NK-92 treated with Interleukin-12 subunit alpha and Interleukin-12 subunit beta, amount 100 ng/mL, for 24 hours (cell line): ENCODE measurements at regions not wholly inside any gene's neighbourhood (a gene's known extent, or its start where the extent isn't known, plus 50 kb on each side); places are given as distances from the start of the nearest gene placed in this dataset.

Experiments used
- DNase-seq: peaks from one replicate; lab custom pipeline; 2025; lab: John Stamatoyannopoulos, UW

DNA sequence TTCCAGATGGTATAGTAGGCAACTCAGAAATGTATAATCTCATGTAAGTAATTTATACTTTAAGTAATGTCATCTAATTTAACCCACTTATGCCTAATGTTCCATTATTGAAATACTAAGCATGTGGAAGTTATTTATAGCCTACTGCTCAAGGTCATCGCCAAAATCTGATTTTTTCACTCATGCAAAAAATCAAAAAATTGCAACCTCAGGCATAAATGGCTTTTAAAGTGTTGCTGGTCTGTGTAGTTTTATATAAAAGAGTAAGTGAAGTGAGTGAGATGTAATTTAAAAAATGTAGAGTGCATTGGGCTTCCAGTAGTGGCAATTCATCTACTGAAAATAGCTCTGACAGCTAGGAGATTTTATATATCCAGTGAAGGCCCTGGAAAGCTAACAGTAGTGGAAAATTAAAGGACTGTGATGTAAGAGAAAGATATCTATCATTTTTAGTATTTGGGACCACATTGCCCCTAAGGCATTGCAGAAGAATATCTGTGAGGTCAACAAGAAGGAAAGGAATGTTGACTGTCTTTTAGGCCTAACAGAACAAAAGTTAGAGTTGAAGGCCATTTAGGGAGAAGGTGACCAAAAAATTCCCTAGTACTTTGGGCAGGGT is 624.5 kb upstream of the CHORDC1 start:
- no peak for DNase-seq

DNA sequence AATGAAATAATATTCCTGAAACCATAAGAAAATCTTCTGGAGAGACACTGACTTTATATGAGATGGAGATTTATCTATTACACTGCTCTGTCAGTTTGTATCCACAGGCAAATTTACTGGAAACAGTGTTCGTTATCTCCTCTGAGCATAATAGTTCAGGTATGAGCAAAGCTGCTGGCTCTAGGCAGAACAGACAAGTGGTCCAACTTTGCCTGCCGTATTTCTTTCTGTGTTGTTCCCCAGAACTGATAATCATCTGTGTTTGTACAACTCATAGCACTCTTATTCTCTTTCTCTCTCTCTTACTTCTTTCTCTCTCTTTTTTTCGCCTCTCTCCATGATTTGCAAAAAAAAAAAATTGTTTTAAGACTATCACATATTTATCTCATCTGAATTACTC is 623.8 kb upstream of the CHORDC1 start:
- no peak for DNase-seq

DNA sequence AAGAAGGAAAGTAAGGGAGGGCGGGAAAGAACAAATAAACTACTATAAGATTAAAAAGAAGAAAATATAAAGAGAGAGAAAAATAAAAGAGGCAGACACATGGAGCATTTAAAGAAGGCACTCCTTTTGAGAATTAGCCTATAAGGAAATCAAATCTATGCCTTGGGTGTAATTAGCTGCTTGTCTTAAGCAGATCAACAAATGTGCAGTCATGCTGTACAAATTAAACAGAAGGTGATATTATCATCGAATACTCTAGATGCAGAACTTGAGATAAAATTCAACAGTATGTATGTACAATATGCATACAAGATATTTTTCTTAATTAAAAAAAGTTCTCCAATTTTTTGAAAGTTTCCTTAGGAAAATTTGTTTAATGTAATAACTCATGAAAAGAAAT is 623.0 kb upstream of the CHORDC1 start:
- DNase-seq: no peak

DNA sequence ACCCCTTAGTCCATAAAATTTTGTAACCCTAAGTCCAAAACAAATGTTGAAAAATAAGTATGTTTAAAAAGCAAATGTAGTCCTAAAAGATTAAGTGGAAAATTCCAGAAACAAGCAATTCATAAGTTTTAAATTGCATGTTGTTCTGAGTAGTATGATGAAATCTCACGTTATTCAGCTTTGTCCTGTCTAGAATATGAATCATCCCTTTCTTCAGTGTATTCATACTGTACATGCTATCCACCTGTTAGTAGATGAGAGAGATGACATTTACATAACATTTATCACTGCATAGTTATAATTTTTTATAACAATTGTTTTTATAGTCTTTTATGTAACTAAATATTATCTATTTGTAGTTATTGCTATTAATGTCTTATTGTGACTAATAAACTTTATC is 622.3 kb upstream of the CHORDC1 start:
- no peak for DNase-seq

DNA sequence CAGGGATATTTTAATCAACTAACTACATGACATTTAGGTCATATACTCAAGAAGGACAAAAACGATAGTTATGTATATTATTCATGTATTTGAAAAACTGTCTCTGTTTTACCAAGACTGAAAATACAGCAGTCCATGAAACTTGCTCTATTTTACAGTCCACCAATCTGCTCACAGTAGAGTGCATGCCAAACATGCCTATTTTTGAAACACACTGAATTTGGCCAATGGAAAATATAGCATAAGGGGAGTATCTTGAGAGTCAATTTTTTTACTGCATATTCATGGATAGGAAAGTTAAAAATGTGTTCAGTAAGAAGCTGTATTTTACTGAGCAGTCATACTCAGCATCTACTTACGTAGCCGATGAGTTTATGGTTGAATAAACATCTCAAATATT is 621.2 kb upstream of the CHORDC1 start:
- no peak for DNase-seq

DNA sequence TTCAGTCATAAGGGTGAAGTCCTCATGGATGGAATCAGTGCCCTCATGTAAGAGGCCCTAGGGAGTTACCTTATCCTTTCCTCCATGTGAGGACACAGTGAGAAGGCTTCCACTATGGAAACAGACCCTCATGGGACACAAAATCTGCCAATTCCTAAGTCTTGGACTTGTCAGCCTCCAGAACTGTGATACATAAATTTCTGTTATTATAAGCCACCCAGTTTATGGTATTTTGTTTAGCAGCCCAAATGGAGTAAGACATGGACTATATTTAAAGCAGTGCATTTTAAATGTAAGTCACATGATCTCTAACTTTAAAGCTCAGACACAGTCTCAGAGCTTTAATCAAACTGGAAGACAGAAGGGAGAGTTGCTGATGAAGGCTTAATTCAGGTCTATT is 619.8 kb upstream of the CHORDC1 start:
- DNase-seq: no peak

DNA sequence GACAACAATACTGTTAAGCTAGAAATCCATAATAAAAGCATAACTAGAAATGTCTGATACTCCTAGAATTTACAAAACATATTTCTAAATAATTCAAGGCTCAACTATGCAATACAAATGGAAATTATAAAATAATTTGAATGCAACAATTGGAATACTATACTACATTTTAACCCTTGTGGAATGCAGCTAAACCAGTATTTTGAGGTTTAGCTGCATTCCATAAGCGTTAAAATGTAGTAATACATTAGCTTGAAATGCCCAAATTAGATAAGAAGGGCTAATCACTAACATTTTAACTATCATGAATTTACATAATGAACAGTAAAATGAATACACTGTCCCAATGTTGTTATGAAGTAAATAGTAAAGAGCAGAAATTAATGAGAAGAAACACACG is 617.2 kb upstream of the CHORDC1 start:
- no peak for DNase-seq

DNA sequence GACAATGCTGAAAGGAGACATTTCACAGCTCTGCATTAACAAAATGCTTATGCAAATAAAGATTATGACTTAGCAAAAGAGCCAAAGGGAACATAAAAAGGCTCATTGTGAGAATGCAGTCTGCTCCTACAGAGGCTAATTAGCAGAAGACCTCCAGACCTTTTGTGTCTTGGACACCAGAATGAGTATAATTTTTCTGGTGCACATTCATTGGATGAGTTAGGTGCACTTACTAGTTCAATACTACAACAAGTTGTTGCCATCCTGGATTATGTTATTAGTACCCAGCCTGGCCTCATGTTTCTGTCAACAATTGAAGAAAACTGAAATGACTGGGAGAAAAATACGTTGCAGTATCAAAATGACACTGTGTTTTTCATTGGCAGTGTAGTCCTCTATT is 613.2 kb upstream of the CHORDC1 start:
- no peak for DNase-seq

DNA sequence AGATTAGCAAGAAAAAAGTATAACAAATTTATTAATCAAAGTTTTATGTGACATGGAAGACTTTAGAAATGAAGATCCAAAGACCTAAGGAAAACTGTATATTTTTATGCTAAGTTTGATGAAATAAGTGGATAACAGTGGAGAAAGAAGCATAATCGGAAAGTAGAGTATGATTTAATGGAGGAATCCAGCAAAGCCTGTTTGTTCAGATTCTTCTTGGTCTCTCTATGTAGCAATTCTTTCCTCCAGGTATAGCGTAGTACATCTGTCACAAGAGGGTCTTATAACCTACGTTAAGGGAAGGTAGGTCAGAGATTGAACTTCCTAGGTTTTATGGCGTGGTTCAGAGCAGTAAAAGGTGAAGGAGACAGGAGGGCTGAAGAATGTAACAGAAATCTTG is 600.6 kb upstream of the CHORDC1 start:
- no peak for DNase-seq

DNA sequence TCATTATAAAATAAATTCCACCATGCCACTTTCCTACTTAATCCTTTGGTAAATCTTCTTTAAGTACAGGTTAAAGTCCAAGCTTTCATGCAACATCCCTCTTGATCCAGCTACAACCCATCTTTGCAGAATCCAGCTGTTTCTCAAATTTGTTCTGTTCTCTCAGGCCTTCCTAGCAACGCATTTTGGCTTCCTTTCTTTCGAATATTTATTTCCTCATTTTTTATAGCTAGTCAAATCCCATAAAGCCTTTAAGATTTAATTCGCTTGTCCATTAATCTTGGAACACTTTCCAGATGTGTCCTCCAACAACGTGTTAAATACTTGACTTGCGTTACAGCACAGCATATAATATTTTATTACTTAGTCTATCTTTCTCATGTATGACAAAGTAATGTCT is 600.1 kb upstream of the CHORDC1 start:
- no peak for DNase-seq

DNA sequence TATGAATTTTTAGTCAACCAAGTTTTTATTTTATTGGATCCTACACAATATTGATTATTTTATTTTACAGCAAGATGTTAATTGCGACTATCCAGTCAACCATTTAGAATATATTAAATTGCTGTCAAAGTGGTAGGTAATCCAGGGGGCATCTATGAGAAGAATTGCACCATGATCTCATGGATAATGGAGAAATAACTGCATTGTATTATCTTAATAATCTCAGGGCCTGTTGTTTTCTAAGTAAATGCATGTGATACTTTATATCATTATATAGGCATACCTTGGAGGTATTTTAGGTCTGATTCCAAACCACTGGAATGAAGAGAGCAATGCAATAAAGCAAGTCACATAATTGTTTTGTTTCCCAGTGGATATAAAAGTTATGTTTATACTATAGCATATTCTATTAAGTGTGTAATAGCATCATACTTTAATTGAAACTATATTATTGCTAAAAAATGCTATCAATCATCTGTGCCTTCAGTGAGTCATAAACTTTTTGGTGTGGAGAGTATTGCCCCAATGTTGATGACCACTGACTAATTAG is 595.4 kb upstream of the CHORDC1 start:
- no peak for DNase-seq

DNA sequence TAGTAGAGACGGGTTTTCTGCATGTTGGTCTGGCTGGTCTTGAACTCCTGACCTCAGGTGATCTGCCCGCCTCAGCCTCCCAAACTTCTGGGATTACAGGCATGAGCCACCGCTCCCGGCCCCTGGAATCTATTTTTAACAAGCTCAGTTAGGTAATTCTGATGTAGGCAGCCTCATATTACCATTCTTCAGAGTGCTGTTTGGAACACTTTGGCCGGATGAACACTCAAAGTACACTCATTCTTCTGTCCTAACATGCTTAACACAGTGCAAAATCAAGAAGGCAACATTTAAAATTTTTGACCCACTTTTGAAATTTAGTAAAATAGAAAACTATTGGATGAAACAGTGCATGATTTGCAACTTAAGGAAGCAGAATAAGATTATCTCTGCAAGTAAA is 586.7 kb upstream of the CHORDC1 start:
- DNase-seq: no peak

DNA sequence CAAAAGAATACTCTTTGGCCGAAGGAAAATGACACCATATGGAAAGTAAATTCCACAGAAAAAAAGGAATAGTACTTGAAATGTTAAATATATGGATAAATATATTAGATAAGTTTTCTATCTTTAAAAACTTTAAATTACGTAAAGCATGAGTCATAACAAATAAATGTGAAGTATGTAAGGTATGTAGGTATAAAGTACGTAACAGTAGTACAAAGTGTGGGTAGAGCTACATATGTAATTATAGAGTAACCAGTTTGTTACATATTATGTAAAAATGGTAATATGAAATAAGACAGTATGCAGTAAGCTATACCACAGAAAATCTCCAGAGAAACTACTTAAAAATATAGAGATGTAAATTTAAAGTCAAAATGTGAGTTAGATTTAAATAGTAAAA is 582.3 kb upstream of the CHORDC1 start:
- no peak for DNase-seq

DNA sequence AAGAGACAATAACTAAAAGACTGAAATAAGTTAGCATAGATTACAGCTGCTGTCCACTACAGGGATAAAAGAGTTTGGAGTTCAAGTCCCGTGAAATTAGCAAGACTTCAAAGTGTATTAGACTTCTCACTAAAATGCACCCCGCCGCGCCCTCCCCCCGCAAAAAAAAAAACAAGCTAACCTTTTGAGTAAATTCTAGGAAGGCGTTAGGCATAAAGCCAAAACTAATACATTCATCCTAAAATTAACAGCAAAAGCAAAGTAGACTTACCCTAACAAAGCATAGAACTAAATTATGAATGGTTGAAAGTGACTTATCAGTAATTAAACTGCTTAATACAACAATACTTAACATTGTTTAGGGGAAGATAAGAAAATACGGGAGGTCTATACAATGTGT is 581.0 kb upstream of the CHORDC1 start:
- DNase-seq: no peak

DNA sequence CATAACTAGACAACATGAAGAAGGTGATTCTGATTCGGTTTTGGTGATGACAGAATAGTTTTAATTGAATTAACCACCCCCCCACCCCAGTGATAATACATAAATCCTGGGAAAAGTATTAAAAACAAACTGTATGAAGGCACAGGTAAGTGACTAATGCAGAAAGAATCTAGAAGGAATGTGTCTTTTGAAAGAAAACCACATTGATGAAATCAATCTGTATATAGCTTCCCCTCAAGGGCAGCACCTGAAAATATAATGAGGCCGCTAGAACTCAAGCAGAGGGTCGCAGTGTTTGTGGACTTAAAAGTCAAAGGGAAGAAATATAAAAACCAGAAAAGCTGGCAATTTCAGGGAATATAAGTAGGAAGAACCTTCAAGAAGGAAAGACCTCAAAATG is 580.5 kb upstream of the CHORDC1 start:
- DNase-seq: no peak

DNA sequence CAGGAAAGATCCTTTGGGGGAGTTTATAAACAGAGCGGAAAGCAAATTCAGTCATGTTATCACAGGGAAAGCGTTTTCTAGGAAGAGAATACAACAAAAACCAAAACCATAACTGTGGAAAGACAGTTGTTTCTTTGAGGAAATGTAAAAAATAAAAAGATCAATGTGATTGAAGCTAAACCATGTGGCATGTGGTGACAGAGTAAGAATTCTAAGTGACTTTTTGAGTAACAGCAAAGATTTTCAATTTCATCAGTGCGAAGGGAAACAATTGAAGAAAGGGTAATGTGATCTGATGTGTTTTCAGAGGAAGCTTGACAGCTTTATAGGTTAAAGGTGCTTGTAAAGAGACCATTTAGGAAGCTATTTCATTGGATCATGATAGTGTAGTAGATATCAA is 575.9 kb upstream of the CHORDC1 start:
- DNase-seq: no peak

DNA sequence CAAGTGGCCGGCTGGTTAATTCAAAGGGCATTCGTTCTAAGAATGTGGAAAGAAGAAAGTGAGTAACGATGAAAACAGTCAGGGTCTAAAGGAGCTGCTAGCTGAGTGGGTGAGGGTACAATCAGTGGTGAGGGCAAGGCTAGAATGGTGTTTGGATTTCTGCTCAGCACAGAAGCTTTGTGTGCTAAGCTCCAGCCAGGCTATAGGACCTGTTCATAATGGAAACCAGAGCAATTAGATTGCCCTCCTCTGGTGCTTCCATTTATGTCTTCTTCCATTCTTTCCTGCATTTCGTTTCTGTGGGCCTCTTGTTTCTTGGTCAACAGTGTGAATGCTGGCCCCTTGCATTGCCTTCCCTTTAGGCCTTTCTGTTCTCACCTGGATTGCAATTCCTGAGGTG is 572.9 kb upstream of the CHORDC1 start:
- no peak for DNase-seq

DNA sequence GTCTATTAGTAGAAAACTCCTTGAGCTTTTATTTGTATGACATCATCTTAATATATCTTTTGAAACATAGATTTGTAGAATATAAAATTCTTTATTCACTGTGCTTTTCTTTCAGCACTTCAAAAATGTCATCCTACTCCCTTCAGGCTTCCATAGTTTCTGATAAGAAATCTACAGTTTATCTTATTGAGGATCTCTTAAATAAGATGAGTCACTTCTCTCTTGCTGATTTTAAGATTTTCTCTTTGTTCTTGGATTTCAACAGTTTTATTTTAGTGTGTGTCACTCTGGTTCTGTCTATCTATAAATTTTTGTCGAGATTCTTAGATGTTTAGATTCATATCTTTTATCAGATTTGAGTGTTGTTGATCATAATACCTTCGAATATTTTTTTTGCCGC is 566.1 kb upstream of the CHORDC1 start:
- no peak for DNase-seq

DNA sequence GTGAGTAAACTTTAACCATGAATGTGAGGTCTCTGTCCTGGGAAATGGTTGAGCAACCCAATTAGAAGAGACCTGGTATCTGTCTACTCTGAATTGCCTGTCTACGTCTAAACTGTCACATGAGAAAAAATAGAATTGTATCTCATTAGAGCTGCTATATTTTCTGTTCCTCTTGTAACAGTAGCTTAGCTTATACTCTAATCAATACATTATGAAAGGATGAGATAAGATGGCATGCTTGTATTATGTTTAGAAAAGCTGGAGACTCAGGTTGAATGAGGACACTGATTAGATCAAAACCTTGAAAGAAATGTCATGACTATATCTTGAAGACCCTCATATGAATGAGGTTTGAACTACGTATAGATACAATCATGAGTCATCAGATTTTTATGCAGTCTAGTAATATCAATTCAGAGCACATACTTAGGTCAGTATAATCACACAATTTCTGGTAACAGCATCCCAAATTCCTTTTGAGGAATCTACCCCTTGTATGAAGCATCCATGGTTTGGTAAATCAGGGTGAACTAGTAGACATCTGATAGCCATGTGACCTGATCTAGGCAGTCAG is 561.5 kb upstream of the CHORDC1 start:
- no peak for DNase-seq

DNA sequence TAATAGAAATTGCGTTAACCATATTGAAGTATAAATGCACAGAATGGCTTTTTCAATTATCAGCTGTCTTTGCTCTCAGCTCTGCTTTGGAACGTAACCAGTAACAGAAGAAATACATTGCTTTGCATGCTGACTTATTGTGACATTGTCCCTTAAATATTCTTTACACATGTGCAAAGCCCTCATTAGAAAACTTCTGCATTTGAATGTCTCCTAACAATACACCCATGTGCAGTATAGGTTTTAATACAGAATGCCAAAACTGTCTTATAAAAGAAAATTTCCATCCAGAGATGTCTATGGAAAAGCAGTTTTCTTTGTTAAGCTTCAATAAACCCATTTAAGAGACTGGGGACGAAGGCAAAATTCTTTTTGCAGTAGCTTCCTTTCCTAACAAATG is 560.3 kb upstream of the CHORDC1 start:
- no peak for DNase-seq

DNA sequence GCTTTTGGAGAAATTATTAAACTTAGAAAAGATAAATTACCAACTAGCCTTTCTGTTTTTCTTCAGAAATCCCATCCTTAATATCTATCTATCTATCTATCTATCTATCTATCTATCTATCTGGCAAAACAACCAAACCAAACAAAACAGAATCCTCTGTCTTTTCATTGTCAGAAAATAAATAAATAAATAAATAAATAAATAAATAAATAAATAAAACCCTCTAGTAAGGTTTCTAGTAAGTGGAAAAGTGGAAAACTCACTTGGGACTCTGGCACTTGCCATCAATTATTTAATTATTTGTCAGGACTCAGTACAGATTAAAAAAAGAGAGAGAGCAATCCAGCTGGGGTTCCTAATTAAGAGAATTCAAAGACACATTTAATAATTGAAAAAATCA is 556.2 kb upstream of the CHORDC1 start:
- no peak for DNase-seq

DNA sequence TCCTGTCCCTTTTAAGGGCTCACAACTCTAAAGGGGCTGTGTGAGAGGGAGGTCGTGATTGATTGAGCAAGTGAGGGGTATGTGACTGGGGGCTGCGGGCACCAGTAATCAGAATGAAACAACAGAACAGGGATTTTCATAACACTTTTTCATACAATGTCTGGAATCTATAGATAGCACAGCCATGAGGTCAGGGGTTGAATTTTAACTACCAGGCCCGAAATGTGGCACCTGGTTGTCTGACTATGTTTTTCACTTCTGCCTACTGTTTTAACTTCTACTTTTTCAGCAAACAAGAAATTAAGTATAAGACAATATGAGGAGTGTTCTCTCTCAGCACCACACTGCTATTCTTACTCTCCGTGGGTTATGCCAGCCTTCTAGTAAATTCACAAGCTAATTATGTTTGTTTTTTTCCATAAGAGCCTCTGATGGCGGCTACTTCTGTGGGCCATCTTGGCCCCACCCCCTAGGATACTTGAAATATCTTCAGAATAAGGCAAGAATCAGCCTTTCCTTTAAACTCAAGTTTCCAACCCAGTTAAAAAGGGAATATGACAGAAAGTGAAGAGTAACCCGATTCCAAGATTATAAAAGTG is 552.8 kb upstream of the CHORDC1 start:
- no peak for DNase-seq

DNA sequence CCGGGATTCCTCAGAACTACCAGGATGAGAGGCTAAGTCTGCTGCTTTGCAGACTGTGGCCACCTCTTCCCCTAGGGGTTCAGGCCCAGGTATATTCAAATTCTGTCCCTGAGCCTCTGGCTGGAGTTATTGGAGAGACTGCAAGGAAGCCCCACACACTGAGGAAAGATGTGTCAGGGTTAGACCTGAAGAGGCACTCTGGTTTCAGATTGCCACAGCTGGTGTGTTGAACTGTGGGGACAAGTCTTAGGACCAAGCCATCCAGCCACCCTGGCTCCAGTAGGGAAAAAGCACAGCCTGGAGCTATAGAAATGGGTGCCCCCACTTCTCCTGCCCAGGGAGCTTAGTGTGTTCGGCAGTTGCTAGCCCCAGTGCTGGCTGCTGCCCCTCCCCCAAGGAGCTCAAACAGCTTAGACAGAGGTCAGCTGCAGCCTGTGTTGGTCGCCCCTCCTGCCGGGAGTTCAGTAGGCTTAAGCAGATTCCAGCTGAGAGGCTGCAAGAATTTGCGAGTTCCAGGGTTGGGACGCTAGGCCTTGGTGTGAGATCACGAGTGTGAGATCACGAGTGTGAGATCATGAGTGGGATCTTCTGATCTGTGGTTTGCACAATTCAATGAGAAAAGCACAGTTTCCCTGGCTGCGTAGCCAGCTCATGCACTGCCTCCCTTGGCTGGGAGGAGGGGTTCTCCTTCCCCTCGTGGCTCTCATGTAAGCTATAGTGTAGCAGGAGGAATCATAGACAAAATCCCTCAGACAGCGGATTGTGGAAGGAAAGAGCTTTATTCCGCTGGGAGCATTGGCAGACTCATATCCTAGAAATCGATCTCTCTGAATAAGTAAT is 552.1 kb upstream of the CHORDC1 start:
- no peak for DNase-seq
